ENCODE measurements at regions not wholly inside any gene's neighbourhood (a gene's known extent, or its start where the extent isn't known, plus 50 kb on each side); places are given as distances from the start of the nearest gene placed in this dataset.

- H3K27me3 Mint-ChIP-seq: peaks cover 73% of the 10 kb centered on the region
- H3K9me3 Mint-ChIP-seq: no peaks in the 10 kb centered on the region
- peaks cover 14% of the 10 kb centered on the region for H3K4me1 Mint-ChIP-seq
- H3K36me3 Mint-ChIP-seq: peaks cover 5% of the 10 kb centered on the region
- no peak for ATAC-seq
- no peak overlapping the region for H3K4me3 Mint-ChIP-seq
- no peak overlapping the region for H3K27ac Mint-ChIP-seq
These were observed 127.9 kb upstream of the NAA20 start for GRCh38 chr20:19889011-19889953.

DNA sequence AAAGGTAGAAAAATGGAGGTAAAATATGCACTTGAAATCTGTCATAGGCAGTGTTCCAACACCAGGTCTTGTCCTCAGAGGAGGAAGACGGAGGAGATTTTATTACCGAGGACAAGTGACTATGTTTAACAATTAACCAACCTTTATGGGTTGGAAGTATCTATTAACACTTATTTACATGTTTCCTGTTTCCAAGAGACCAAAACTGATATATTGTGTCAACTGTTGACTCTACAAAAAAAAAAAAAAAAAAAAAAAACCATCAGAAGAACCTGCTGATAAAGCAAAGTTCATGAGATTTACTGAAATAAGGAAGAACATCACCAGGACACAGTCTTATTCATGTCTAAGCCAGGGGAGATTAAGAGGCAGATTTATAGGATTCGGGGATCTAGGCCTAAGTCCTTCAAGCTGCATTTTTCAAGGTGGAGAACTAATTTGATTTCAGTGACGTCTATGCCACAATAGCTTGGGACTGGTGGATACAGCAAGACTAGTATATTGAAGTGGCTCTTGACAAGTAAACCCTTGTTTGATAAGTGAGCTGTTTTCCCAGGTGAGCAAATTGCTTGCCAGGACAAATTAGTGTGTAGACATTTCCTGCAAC lies 126.6 kb upstream of the NAA20 start:
- Mint-ChIP-seq H3K27me3 (peaks cover 75% of the 10 kb centered on the region), H3K4me3 (no peak overlapping the region), H3K4me1 (peaks cover 14% of the 10 kb centered on the region), H3K36me3 (peaks cover 5% of the 10 kb centered on the region), H3K9me3 (no peaks in the 10 kb centered on the region), H3K27ac (no peak overlapping the region)
- ATAC-seq: no peak

DNA sequence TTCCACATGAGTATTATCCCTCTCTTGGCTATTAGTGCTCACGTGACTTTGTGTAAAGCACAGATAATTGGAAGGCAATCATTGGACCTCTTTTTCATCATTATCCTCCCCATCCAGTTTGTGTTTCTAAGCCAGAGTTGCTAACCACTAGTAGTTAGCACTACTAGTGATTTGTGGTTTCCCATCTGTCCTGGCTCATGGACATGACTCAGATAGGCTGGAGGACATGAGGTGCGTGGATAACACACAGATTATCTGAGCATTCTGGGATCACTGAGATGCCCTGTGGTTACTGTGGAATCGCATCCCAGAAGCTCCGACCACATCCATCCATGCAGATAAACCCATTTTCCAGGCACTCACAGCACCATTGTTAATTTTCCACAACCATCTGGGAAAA lies 123.8 kb upstream of the NAA20 start:
- H3K27me3 Mint-ChIP-seq: peaks cover 57% of the 10 kb centered on the region
- H3K36me3 Mint-ChIP-seq: peaks cover 5% of the 10 kb centered on the region
- no peak for ATAC-seq
- no peaks in the 10 kb centered on the region for H3K9me3 Mint-ChIP-seq
- H3K4me1 Mint-ChIP-seq: peaks cover 14% of the 10 kb centered on the region
- no peak overlapping the region for H3K27ac Mint-ChIP-seq
- H3K4me3 Mint-ChIP-seq: no peak overlapping the region

DNA sequence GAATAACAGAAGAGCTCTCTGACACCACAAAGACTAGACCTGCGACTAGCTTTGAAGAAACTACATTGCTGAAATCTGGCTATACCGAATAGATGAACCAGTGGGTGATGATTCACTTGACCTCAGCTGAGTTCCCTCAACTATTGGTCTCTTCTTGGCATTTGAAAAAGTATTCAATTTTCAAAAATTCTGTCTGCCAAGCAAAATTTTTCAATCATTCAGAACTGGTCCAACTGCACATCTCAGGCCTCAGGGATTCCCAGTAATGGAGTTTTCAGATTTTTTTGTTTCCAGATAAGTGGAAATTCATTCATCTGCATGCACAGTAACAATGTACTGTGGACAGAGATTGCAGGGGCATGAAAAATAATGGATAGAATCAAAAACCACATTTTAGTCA lies 121.4 kb upstream of the NAA20 start:
- ATAC-seq: no peak
- H3K4me1 Mint-ChIP-seq: no peaks in the 10 kb centered on the region
- no peak overlapping the region for H3K4me3 Mint-ChIP-seq
- no peak overlapping the region for H3K27ac Mint-ChIP-seq
- H3K27me3 Mint-ChIP-seq: peaks cover 46% of the 10 kb centered on the region
- H3K9me3 Mint-ChIP-seq: peaks cover 10% of the 10 kb centered on the region
- peaks cover 16% of the 10 kb centered on the region for H3K36me3 Mint-ChIP-seq

GRCh38 chr20:19897891-19898290 lies 119.3 kb upstream of the NAA20 start:
- Mint-ChIP-seq H3K4me1 (peaks cover 2% of the 10 kb centered on the region), H3K4me3 (no peak overlapping the region), H3K27me3 (peaks cover 25% of the 10 kb centered on the region), H3K36me3 (peaks cover 11% of the 10 kb centered on the region), H3K27ac (no peak overlapping the region), H3K9me3 (peaks cover 10% of the 10 kb centered on the region)
- no peak for ATAC-seq

DNA sequence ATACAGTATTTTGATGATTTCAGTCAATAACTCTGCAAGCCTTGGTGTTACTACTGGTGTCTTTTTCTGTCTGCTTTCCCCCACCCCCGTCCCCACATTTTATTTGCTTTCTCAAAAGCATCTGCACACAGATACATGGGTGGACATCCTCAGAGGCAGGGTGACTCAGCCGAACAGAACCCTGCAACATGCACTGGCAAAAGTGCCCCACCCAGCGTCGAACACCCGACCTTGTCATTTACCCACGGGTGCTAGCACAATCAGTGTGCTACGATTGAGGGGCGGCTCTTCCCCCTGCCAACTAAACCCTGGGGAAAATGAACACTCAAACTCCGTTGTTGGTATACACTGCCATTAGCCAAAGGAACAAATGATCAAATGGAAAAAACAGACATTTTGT lies 115.9 kb upstream of the NAA20 start:
- no peak for ATAC-seq
- Mint-ChIP-seq H3K4me1 (peaks cover 10% of the 10 kb centered on the region), H3K27ac (no peak overlapping the region)

DNA sequence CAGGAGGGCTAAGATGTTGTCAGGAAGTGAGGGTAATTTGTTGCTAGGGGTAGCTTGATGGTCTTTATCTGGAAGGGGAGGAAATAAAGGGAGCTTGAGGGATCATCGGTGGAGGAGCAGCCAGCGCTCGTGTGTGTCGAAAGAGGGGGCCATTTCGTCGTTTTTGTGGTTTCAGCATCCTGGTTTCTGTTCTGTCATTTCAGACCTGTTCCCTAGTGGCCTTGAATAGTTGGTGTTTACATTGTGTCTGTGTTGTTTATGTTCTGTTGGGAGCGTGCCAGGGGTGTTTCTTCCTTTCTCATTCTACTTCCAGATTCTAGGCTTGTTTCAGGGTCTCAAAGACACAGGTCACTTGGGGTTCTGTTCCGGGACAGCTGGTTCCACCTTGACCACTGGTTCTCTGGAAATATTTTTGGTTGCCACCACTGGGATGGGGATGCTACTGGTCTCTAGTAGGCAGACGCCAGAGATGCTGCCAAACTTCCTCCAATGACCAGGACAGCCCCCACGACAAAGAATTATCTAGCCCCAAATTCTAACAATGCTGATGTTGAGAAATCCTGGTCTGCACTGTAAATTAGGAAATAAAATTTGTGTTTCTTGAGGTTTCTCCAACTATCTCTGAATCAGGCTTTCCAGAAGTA lies 113.9 kb upstream of the NAA20 start:
- Mint-ChIP-seq H3K9me3 (peaks cover 10% of the 10 kb centered on the region), H3K27me3 (peaks cover 13% of the 10 kb centered on the region), H3K4me3 (no peak overlapping the region), H3K36me3 (peaks cover 11% of the 10 kb centered on the region), H3K27ac (no peak overlapping the region), H3K4me1 (peaks cover 10% of the 10 kb centered on the region)
- peak; percentile 79 for ATAC-seq

More for the DNA sequence above, 115.9 kb upstream of the NAA20 start:
- Mint-ChIP-seq H3K4me3 (no peak overlapping the region), H3K9me3 (peaks cover 10% of the 10 kb centered on the region), H3K27me3 (peaks cover 13% of the 10 kb centered on the region), H3K36me3 (peaks cover 11% of the 10 kb centered on the region)

- Mint-ChIP-seq H3K27me3 (no peaks in the 10 kb centered on the region), H3K36me3 (no peaks in the 10 kb centered on the region), H3K4me1 (peaks cover 30% of the 10 kb centered on the region), H3K9me3 (no peaks in the 10 kb centered on the region), H3K27ac (no peak overlapping the region), H3K4me3 (no peak overlapping the region)
- no peak for ATAC-seq
These were observed 109.7 kb upstream of the NAA20 start for GRCh38 chr20:19907326-19908056.

DNA sequence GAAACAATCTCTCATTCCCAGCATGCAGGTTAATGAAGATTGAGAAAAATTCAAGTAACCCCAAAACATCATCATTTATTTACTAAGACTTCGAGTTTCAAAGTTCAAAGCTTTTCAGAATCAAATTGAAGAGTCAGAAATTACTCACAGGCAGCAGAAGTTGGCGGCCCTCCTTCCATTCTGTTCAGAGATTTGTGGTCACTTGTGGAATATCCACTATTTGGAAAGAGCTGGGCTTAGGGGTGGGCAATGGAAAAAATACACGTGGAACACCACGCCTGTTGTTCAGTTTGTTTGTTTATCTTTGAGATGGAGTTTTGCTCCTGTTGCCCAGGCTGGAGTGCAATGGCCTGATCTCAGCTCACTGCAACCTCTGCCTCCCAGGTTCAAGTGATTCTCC lies 108.6 kb upstream of the NAA20 start:
- Mint-ChIP-seq H3K4me3 (no peak overlapping the region), H3K4me1 (peaks cover 26% of the 10 kb centered on the region), H3K27me3 (no peaks in the 10 kb centered on the region), H3K36me3 (no peaks in the 10 kb centered on the region), H3K27ac (no peak overlapping the region), H3K9me3 (no peaks in the 10 kb centered on the region)
- no peak for ATAC-seq

DNA sequence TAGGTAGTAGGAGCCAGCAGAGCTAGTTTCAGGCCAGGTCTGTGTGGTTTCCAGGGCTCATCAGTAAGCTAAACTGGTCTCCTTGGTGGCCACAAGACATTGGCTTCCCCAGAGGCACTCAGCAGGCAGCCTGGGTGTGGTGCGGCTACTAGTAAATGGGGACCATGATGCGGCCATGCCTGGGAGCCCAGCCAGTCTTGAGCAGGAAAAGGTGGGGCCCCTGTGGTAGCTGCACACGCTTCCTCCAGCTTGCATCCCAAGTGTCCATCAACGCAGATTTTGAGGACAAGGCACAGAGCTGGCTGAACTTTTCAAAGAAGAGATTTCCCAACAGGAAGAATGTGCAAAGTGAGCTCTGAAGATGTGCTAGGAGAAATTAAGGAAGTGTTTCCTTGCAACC lies 107.4 kb upstream of the NAA20 start:
- no peaks in the 10 kb centered on the region for H3K27me3 Mint-ChIP-seq
- ATAC-seq: no peak
- H3K27ac Mint-ChIP-seq: no peak overlapping the region
- H3K9me3 Mint-ChIP-seq: no peaks in the 10 kb centered on the region
- peaks cover 36% of the 10 kb centered on the region for H3K4me1 Mint-ChIP-seq
- H3K4me3 Mint-ChIP-seq: no peak overlapping the region
- H3K36me3 Mint-ChIP-seq: no peaks in the 10 kb centered on the region

- no peak overlapping the region for H3K27ac Mint-ChIP-seq
- H3K9me3 Mint-ChIP-seq: no peaks in the 10 kb centered on the region
- no peak overlapping the region for H3K4me3 Mint-ChIP-seq
- ATAC-seq: peak; percentile 42
- H3K36me3 Mint-ChIP-seq: no peaks in the 10 kb centered on the region
- H3K4me1 Mint-ChIP-seq: peaks cover 55% of the 10 kb centered on the region
- no peaks in the 10 kb centered on the region for H3K27me3 Mint-ChIP-seq
These were observed 105.3 kb upstream of the NAA20 start for GRCh38 chr20:19911810-19912382.

DNA sequence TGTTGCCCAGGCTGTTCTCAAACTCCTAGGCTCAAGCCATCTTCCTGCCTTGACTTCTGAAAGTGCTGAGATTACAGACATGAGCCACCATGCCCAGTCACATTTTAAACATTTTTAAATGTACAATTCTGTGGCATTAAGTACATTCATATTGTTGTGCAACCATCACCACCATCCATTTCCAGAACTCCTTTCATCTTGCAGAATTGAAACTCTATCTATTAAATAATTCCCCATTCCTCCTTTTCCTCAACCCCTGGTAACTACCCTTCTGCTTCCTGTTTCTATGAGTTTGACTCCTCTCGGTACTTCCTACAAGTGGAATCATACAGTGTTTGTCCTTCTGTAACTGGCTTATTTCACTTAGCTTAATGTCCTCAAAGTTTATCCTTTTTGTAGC lies 103.8 kb upstream of the NAA20 start:
- no peaks in the 10 kb centered on the region for H3K27me3 Mint-ChIP-seq
- H3K4me1 Mint-ChIP-seq: peaks cover 64% of the 10 kb centered on the region
- ATAC-seq: no peak
- no peaks in the 10 kb centered on the region for H3K36me3 Mint-ChIP-seq
- H3K27ac Mint-ChIP-seq: peak overlapping the region; percentile 60
- H3K4me3 Mint-ChIP-seq: no peak overlapping the region
- no peaks in the 10 kb centered on the region for H3K9me3 Mint-ChIP-seq

- Mint-ChIP-seq H3K4me3 (no peak overlapping the region), H3K9me3 (no peaks in the 10 kb centered on the region), H3K27me3 (no peaks in the 10 kb centered on the region), H3K4me1 (peaks cover 71% of the 10 kb centered on the region), H3K36me3 (no peaks in the 10 kb centered on the region), H3K27ac (peak overlapping the region; percentile 60)
- ATAC-seq: no peak
These were observed 103.1 kb upstream of the NAA20 start for GRCh38 chr20:19913927-19914614.

GRCh38 chr20:19915111-19915798 lies 101.9 kb upstream of the NAA20 start:
- Mint-ChIP-seq H3K4me1 (peaks cover 63% of the 10 kb centered on the region), H3K27ac (peak overlapping the region; percentile 60), H3K4me3 (no peak overlapping the region), H3K36me3 (no peaks in the 10 kb centered on the region), H3K9me3 (no peaks in the 10 kb centered on the region), H3K27me3 (no peaks in the 10 kb centered on the region)
- peak; percentile 75 for ATAC-seq
